Left ventricle myocardium superior (tissue), 1 donor: ENCODE measurements at regions not wholly inside any gene's neighbourhood (a gene's known extent, or its start where the extent isn't known, plus 50 kb on each side); places are given as distances from the start of the nearest gene placed in this dataset.
"Not testable (repeated sequence)": the region's sequence is repeated elsewhere in the genome, so short reads cannot be mapped to it uniquely, and the experiment has no call there.

ENCODE experiments used
- ATAC-seq: fragments of 200-7000 bp; cut with Tn5 transposase; one replicate; pipeline ENCODE4 v1.9.1; 2020; ENCODE audit warnings: mild to moderate bottlenecking, moderate library complexity
- DNase-seq: peaks from one replicate; pipeline ENCODE4 v3.0.0-alpha.2; 2020
- intact Hi-C: fragments of 100-400 bp; cut with micrococcal nuclease; formaldehyde crosslinking; loops from one replicate; pipeline ENCODE4 v1.11.0; 2022
- donor health status: DM: no; HTN: yes; CAD: no; lungs with severe emphysema.

GRCh38 chr9:39552242-39552881 lies 196.9 kb downstream of the SPATA31A1 start:
- ATAC-seq, DNase-seq, intact Hi-C loops: not testable (repeated sequence)

GRCh38 chr9:39554352-39554751 lies 198.9 kb downstream of the SPATA31A1 start:
- intact Hi-C loops, DNase-seq, ATAC-seq: not testable (repeated sequence)

- ATAC-seq = peak; percentile 57
- peak; percentile 72 for DNase-seq
- intact Hi-C loops = not testable (repeated sequence)
Observed at GRCh38 chr9:39559384-39559783, 203.9 kb downstream of the SPATA31A1 start.

- DNase-seq, ATAC-seq, intact Hi-C loops: not testable (repeated sequence)
Observed at GRCh38 chr9:39566782-39567181, 211.3 kb downstream of the SPATA31A1 start.

- DNase-seq, intact Hi-C loops, ATAC-seq: not testable (repeated sequence)
Observed at GRCh38 chr9:39567396-39567795, 211.9 kb downstream of the SPATA31A1 start.

- ATAC-seq, intact Hi-C loops, DNase-seq: not testable (repeated sequence)
Observed at GRCh38 chr9:39568900-39569299, 213.4 kb downstream of the SPATA31A1 start.

GRCh38 chr9:39573024-39574022 lies 217.9 kb downstream of the SPATA31A1 start:
- DNase-seq, ATAC-seq, intact Hi-C loops: not testable (repeated sequence)

- DNase-seq, intact Hi-C loops, ATAC-seq: not testable (repeated sequence)
Observed at GRCh38 chr9:39579000-39579399, 223.5 kb downstream of the SPATA31A1 start.

- intact Hi-C loops, DNase-seq, ATAC-seq: not testable (repeated sequence)
Observed at GRCh38 chr9:39581296-39581695, 225.8 kb downstream of the SPATA31A1 start.

GRCh38 chr9:39582677-39583412 lies 227.4 kb downstream of the SPATA31A1 start:
- intact Hi-C loops, DNase-seq, ATAC-seq: not testable (repeated sequence)

GRCh38 chr9:39583413-39583747 lies 227.9 kb downstream of the SPATA31A1 start:
- DNase-seq = not testable (repeated sequence)
- peak; percentile 58 for ATAC-seq

GRCh38 chr9:39585233-39585632 lies 229.8 kb downstream of the SPATA31A1 start:
- ATAC-seq, DNase-seq, intact Hi-C loops: not testable (repeated sequence)

More at GRCh38 chr9:39583413-39583747, 227.9 kb downstream of the SPATA31A1 start:
- intact Hi-C loops = not testable (repeated sequence)

GRCh38 chr9:39587844-39588499 lies 232.5 kb downstream of the SPATA31A1 start:
- intact Hi-C loops = no loop called here
- ATAC-seq (no peak), DNase-seq (no peak)

GRCh38 chr9:39588500-39589137 lies 233.2 kb downstream of the SPATA31A1 start:
- intact Hi-C loops = no loop called here
- DNase-seq = no peak
- ATAC-seq = no peak

- intact Hi-C loops, ATAC-seq, DNase-seq: not testable (repeated sequence)
Observed at GRCh38 chr9:39604089-39604488, 248.6 kb downstream of the SPATA31A1 start.

GRCh38 chr9:39611449-39612231 lies 256.2 kb downstream of the SPATA31A1 start:
- ATAC-seq, intact Hi-C loops, DNase-seq: not testable (repeated sequence)

GRCh38 chr9:39616480-39616879 lies 261.0 kb downstream of the SPATA31A1 start:
- DNase-seq, intact Hi-C loops, ATAC-seq: not testable (repeated sequence)
